NCI-H524 treated with DMSO at 0.1 percent for 48 hours (cell line): ENCODE measurements at regions not wholly inside any gene's neighbourhood (a gene's known extent, or its start where the extent isn't known, plus 50 kb on each side); places are given as distances from the start of the nearest gene placed in this dataset.

Experiments
- DNase-seq: peaks from one replicate; lab custom pipeline; 2025; lab: John Stamatoyannopoulos, UW

DNA sequence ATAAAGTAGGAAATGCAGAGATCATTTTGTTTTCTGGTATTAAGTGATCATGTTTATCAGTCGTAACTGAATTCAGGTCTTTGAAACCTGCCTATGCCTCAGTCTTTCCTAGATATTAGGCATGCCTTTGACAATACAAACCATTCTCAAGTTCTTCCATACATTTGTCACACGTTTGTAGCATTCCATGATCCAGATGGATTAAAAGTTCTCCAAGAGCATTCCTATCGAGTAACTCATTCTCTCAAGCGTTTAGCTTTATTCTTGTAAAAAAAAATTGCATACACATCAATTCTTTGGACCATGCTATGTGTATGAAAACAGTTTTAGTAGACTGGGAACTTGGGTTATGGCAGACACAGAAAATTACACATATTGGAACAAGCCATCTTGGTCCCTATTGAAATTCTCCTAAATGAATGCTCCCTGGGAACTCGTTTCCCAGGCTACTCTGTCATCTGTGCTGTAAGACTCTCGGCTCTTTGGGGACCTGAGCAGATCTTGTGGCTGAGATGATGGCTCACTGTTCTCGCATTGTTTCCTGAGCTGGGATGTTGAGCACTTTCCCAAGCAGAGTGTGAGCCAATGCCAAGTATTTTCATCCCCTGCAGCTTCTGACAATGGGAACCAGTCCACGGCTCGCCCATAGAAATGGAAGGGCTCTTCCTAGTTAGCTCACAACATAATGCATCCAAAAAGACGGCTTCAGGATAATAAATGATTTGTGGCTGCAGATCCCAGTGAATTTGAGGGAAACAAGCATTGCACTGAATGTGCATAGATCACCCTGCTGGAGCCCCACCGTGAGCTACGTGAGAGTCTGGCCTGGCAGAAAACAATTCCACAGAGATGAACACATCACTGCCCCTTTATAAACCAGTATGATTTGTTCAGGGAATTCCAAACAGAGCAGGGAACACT is 230.2 kb downstream of the IRX1 start:
- DNase-seq, result no peak

DNA sequence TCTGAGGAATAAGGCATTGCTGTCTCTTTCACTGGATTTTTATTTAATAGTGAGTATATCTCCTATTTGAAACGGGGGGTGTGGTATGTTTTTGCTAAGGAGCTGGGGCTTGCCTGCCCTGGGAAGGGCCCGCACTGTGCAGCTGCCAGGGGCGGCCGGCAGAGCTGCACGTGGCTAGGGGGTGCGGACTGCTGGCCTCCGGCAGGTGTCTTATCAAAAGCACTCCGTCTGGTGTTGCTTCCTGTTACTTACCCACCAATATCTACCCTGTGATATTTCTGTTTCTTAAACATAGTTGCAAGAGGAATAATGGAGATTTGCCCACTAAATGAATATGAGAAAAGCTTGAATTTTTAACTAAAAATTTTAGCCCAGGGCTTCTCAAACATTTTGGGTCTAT is 232.0 kb downstream of the IRX1 start:
- no peak for DNase-seq

DNA sequence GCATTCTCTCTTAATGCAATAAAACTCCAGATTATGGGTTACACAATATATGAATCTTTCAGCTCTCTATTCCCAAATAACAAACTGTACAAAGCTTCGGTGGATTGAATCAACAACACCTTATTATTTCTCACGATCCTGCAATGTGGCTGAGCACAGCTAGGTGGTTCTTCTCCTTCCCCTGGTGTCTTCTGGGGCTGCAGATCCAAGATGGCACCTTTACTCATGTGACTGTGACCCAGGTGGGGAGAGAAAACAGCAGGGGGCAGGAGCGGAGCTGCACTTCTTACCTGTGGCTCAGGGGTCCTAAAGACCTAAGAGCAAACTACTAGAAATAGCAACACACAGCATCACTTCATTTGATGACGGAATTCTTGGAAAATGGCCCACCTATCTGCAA is 233.1 kb downstream of the IRX1 start:
- DNase-seq, result peak; percentile 1

DNA sequence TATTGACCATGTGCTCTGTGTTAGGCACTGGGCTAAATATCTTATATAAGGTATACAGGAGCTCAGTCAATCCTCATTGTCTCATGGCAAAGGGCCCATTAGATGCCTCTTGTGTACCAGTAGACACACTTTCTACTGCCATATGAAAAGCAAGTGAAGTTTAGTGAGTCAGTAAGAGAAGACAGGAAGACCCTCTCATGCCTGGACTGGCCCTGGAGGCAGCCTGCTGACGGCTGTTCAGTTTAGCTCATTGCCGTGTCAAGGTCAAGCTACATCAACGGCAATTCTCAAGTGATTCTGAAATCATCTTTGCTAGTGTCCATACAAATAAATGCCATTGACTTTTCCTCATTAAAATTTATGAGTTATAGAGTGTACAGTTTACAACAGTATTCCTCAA is 237.9 kb downstream of the IRX1 start:
- no peak for DNase-seq

DNA sequence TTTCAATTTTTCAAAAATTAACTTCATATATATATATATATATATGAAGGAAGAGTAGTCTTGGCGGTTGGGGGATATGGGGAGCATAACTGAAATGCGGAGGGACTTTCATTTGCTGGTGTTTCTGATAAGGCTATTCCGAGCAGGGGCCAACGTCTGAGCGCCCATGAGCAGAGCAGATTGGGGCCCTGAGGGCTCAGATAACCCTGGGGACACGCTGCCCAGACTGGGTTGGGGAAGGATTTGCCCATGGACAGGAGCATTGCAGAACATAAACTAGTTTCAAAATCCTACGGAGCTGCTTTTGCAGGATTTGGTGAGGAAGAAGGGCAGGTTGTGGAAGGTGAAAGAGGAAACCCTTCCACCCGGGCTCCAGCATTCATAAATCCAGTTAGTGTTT is 240.2 kb downstream of the IRX1 start:
- no peak for DNase-seq

DNA sequence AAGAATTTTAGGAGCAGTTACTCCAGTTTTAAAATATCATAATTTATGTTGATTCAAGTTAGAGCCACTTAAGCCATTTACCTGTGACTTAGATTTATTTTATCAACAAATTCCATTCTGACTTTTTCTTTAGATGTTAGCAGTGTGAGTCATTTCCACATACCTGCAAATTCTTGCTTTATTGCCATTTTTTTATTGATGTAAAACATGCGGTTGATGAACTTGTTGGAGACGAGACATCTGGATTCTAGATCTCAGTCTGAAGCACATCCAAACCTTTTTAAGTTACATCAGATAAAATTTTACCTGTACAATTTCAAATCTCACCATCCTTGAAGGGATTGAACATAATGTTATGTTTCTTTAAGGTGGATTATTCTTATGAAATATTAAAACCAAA is 240.9 kb downstream of the IRX1 start:
- DNase-seq, result no peak

DNA sequence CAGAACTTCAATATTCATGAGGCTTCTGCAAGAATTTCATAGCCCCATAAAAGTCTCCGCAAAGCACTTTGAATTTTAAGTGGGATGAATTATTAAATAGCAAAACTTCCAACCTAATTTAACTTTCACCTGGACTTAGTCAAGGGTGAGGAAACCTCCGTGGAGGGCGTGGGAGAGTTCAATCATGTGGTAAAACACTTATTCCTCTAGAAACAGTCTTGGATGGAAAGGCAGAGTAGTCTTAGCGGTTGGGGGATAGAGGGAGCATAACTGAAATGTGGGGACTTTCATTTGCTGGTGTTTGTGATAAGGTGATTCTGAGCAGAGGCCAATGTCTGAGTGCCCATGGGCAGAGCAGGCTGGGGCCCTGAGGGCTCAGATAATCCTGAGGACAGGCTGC is 241.9 kb downstream of the IRX1 start:
- DNase-seq, result no peak

DNA sequence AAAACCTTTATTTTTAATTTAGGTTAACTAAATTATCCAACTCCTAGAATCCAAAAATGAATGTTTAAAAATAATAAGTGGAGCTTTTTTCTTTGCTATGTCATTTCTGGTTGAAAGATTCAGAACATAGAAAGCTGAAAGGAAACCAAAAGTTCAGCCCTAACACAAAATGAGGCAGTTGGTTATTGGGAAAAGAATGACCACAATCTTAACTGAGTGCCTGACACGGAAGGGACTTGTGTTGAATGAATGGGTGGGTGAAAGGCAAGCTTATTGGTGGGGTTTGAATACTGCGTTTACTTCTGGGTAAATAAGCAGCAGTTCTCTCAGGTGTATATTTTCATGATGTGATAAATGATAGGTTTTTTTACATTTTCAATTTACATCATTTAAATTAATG is 243.5 kb downstream of the IRX1 start:
- no peak for DNase-seq

DNA sequence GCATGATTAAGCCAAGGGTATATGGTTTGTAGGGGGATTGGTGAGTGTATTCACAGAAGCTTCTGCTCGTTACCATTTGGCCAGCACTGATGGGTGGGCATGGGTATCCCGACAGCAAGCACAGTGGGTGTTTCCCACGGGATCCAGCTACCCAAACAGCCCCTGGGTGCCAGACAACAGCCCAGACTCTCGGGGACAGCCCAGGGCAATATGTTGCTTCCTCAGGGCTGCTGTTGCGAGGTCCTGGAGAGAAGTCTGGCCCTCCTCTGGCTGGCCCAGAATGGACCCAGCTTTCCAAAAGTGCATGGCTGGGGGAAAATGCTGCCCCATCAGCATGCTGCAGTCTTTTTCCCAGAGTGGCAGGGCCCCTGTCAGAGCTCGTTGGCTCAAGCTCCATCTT is 247.0 kb downstream of the IRX1 start:
- DNase-seq, result no peak

DNA sequence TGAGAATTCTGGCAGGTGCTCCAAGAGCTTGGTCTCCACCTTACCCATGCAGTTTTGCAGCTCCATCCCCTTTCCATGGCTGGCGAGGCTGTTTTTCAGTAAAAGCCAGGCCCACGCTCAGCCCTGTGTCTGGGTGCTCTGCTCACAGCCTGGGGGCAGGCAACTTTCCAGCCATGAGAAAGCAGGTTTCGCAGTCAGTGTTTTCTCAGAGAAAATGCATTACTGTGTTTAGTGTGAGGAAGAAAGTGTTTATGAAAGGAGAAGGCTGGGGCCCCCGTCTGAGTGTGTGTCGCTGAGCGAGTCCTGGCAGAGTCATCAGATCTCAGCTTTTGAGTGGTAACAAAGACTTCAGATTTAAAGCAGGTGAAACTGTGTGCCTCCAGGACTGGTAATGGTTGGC is 248.1 kb downstream of the IRX1 start:
- DNase-seq, result no peak

DNA sequence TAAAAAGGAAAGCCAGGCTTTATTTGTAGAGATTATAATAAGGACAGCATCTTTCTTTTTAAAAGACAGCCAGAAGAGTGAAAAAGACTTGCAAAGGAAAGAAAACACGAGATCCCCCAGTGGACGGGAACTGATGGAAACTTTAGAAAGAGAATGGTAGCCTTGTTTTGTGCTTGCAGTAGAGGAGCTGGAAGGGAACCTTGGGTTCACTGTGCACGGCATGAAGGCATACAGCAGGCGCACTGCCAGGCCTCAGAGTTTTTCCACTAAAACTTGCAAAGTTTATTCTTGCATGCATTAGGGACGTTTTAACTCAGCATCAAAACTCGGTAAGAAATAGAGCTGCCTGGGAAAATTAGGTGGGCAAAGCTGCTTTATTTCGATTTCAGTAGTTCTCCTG is 248.6 kb downstream of the IRX1 start:
- no peak for DNase-seq

DNA sequence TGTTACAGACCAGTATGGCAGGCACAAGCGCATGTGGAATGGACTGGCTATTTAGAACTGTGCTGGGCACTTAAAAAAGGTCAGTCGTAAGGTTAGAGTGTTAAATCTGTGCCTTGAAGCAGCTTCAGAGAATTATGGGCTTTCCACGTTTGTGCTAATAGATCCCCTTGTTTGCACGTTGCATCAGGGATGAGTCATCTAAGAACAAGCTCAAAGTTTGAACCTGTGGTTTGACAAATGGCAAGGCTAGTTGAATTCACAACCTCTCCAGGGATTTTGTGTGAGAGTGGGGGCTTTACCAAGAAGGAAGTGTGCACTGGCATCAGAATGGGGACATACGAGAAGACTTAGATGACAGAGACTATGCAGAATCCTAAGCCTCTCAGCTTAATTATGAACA is 249.6 kb downstream of the IRX1 start:
- DNase-seq, result no peak

DNA sequence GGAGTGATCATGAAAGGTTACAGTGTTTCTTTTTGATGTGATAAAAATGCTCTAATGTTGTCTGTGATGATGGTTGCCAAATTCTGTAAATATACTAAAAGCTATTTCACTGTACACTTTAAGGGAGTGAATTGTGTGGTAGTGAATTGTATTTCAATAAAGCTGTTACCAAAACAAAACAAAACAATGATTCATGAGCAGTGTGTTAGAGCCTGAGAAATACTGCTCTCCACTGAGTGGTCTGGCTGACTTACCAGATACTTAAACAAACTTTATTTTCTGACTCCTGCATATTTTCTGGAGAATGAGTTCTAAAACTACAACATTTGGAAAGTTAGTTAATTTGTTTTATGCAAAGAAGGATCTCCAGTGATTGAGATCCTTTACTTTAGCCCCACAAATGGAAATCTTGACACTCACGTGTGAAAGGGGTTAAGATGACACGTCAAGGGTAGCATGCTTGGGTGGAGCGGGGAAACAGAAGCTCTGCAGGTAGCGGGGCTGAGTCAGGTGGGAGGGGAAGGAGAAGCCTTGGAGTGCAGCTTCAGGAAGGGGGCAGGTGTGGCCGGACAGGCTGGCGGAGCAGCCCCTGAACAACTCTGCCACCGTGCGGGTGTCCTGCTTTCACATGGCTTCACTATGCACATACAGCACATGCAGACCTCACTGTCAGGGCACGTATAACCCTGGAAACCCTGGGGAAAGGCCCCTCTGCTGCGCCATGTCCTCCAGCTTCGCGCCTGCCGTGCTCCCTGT is 256.7 kb downstream of the IRX1 start:
- no peak for DNase-seq

DNA sequence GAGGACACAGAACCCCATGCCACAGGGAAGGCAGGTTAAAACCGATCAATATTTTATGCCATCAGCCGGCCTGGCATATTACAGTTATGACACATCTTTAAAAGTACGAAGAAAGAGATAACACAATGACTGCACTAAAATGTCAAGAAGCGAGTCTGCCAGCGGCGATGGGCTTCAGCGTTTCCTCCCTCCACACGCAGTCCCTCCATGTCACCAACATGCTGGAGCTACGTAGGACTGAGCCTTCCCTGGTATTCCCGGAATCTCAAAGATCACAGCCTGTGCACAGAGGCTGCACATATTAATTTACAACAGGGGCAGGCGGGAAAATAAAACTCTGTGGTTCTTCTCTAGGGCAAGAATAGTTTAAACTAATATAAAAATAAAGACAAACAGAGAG is 257.7 kb downstream of the IRX1 start:
- DNase-seq, result no peak

DNA sequence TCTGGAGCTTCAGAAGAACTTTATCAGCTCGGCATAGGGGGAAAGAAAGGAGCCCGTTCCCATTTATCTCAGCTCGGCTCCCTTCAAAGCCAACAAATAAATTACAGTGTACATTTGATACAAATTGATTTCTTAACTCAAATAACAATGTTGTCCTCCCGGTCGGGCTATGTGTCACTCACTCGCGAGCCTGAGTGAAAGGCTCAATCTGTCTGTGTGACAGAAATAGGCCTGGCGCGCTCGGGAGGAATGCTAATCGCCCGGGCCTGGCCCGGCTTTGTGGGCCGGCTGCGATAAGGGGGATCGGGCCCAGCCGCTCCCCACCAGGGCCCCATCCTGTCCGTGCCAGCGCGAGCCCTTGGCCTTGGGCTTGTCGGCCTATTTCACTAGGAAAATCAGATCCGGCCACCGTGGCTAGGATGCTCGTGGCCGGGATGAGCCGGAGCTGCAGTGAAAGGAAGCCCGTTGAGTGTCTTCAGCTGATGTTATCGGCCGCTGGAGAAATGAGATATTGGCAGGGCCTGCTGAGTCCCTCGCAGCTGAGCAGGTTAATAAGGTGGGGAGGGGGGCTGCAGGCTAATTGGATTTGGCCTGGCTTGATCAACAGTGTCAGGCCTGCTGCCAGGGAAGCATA is 258.7 kb downstream of the IRX1 start:
- DNase-seq, result no peak

DNA sequence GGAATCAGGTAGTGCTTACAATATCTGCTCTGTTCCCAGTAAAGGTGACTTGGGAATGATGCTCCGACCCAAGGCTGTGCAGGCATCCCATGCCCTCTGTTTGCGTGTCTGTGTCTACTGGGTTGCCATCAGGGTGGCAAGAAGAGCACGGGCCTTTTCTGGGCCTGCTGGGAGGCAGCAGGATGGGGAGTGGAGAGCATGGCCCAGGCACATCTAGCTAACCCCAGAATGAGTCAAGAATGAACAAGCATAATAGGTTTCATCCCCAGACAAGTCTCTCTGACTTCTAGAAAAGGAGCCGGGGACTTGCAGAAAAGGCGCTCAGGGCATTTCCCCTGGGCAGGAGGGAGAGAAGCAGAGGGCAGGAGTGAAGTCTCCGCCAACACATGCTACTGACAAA is 260.4 kb downstream of the IRX1 start:
- no peak for DNase-seq

DNA sequence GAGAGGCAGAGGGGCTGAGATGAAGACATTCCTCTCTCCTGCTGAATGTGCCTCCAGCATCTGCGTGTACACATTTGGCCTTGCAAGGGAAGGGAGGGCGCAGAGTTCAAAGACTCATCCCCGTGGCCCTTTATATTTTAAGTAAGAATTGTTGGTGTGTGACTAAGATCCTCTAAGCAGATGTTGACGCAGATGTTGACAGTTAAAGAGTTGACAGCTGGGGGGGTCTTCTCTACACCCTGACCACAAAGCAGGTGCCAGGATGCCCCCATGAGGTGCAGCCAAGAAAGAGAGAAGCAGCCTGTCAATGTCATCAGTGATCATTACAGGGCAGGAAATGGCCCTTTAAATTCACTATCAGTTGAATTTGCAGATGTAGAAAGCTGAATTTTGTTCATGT is 262.9 kb downstream of the IRX1 start:
- DNase-seq, result peak; percentile 78

DNA sequence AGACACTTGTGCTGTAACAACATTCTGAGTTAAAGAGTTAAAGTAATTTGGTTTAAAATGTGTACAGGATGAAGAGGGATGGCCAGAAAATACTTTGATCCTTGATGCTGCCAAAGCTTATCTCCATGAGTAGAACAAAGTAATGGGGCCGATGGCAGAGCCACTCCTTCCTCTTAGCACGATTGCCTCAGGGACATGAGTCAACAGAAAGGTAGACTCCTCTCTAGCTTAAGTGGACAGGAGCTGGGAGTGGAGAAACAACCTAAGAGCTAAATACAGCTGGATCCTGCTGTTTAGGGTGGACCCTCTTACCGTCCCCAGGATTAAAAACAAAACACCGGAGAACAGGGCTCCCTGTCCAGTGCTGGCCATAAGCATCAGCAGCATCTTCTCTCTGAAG is 267.3 kb downstream of the IRX1 start:
- DNase-seq, result no peak

DNA sequence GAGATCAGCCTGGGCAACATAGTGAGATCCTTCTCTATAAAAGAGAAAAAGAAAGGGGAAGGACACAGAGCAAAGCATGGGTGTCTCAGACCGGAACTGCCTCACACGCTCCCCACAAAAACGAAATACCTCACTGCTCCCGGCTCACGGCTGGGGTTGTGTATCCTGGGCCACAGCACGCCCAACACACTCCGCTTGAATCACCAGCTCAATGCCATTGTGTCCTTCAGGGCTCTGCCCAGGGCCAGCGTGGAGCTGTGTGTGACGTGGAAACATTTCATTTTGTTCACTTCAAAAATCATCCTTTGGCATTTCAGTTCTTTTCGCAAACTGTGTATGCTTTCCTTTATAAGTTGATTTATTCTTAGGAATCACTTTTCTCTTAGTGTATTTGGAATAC is 279.5 kb downstream of the IRX1 start:
- no peak for DNase-seq

DNA sequence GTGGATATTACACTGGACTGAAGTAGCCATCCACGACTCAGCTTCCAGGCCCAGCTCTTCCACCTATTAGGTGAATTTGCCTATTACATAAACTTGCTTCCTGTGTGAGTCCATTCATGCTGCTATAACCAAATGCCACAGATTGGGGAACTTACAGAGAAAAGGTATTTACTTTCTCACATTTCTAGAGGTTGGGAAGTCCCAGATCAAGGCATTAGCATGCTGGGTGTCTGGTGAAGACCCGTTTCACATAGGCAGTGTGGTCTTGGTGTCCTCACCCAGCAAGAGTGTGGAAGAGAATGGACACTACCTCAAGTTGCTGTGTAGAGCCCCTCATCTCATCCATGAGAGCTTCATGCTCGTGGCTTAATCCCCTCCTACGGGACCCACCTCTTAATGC is 282.6 kb downstream of the IRX1 start:
- DNase-seq, result no peak

DNA sequence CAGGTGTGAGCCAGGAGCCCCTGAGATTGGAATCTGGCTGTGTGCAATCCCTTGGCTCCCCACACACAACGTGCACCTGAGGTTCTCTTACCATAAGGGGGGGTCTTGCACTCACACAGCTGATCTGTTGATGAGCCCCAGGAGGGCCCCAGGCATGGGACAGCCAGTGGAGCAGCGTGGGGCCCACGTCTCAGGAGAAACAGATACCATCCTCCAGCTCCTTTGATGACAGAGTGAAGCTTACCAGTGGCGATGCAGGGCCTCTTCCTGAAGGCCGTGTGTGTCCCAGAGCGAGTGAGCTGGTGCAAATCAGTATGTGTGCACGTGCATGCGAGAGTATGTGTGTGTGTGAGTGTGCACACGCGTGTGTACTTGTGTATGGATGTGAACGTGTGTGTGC is 287.4 kb downstream of the IRX1 start:
- DNase-seq, result no peak

DNA sequence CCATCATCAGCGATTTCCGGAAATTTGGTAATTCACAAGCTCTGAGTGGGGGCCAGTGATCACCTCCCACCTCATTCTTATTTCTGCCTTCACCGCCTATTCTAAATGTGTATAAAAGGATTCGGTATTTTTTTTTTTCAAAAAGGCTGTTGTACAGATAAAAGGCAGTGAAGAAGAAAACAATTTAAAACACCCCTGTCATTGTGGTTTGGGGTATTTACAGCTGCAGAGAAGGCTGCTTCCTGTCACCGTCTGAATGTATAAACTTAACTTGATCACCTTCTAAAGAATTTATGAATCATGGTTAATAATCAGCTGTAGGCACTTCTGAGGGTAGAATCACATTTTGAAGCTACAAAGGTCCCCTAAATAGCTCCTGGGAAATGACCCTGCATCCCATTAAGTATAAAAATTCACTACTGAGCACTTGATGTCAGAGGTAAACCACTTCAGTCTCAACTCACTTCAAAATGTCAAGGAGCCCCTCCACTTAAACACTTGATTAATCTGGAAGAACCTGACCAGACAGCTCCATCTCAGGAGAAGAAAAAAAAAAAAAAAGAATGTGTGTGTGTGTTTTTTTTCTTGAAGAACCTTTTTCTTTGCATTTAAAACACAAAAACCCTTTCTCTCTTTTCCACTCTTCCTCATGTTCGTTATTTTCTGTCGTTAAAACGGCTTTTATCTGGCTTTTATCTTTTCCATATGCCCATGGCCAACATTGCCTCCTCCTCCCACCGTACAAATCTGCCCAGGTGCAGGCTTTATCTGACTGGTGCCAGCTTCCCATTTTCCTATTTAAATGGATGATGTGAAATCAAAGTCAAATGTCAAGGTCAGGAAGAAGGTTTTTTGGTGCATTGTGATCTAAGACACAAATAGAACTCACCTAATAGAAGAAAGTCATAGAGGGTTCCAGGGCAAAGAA is 291.2 kb downstream of the IRX1 start:
- peak; percentile 59 for DNase-seq
